Esophagus muscularis mucosa (tissue), 4 donors: ENCODE measurements at regions not wholly inside any gene's neighbourhood (a gene's known extent, or its start where the extent isn't known, plus 50 kb on each side); places are given as distances from the start of the nearest gene placed in this dataset.

ENCODE experiments used
- EP300 ChIP-seq: sonication (generic); formaldehyde crosslinking; IDR thresholded peaks from one replicate; pipeline ENCODE4 v1.6.1; 2017; ENCODE audit warnings: antibody characterized with exemption
- POLR2A ChIP-seq: fragments of 450-650 bp; IDR thresholded peaks from one replicate; pipeline ENCODE4 v1.6.1; 2017; ENCODE audit warnings: antibody characterized with exemption, moderate library complexity, mild to moderate bottlenecking, low read depth
- POLR2AphosphoS5 ChIP-seq, 2 donors: sonication (generic); formaldehyde crosslinking; IDR thresholded peaks; one replicate each; pipeline ENCODE4 v1.6.1; 2017; ENCODE audit warnings: antibody characterized with exemption in 2 of 2
- TF ChIP-seq, protein P1 (sequence below), 3 experiments: fragments of 200-600 bp in 2 of 3; fragments of 450-650 bp in 1 of 3; sonication (generic) in 2 of 3; IDR thresholded peaks; one replicate each; pipeline ENCODE4 v1.5.1; 2017 to 2019; ENCODE audit warnings: antibody characterized with exemption in 3 of 3, mild to moderate bottlenecking in 2 of 3, moderate library complexity in 1 of 3

DNA sequence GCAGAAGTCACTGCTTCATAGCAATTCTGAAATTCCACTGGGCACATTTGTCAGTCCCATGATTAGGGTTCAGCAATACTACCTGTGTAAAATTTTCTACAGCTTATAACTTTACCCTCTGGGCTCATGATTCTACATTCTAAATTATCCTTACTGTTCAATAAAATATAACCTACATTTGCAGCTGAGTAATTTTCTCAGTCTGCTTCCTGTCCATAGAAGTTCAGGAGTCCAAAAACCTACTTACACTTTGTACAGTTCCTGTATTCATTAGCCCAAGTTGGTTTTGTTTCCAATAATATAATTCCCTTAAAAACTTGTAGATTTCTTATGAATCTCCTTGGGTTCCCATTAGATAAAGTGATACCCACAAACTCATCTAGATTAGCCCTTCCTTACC, 295.3 kb downstream of the SP3 start:
- TF ChIP-seq, protein P1, sequence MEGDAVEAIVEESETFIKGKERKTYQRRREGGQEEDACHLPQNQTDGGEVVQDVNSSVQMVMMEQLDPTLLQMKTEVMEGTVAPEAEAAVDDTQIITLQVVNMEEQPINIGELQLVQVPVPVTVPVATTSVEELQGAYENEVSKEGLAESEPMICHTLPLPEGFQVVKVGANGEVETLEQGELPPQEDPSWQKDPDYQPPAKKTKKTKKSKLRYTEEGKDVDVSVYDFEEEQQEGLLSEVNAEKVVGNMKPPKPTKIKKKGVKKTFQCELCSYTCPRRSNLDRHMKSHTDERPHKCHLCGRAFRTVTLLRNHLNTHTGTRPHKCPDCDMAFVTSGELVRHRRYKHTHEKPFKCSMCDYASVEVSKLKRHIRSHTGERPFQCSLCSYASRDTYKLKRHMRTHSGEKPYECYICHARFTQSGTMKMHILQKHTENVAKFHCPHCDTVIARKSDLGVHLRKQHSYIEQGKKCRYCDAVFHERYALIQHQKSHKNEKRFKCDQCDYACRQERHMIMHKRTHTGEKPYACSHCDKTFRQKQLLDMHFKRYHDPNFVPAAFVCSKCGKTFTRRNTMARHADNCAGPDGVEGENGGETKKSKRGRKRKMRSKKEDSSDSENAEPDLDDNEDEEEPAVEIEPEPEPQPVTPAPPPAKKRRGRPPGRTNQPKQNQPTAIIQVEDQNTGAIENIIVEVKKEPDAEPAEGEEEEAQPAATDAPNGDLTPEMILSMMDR (IDR thresholded peaks at IDR 0.05): no peak
- TF ChIP-seq POLR2A: no peak
- no peak for TF ChIP-seq EP300
- no peak for TF ChIP-seq POLR2AphosphoS5 (IDR thresholded peaks at IDR 0.05)
